WTC11 (cell line): ENCODE measurements at regions not wholly inside any gene's neighbourhood (a gene's known extent, or its start where the extent isn't known, plus 50 kb on each side); places are given as distances from the start of the nearest gene placed in this dataset.
A peak's percentile ranks its signal among the peaks of the same experiment; 100 is the strongest.

Experiments used
- ATAC-seq: fragments of 200-7000 bp; cut with Tn5 transposase; 2 replicates; pipeline ENCODE4 v1.10.0; 2021; ENCODE audit warnings: mild to moderate bottlenecking, moderate library complexity
- CTCF ChIA-PET: fragments of 300-600 bp; sonication (Branson Sonifier 250); formaldehyde crosslinking; loops from one replicate; lab custom pipeline; 2021; ENCODE audit warnings: antibody characterized with exemption; lab: Charles Lee
- POLR2A ChIA-PET: fragments of 350-600 bp; sonication (Branson Sonifier 250); formaldehyde crosslinking; loops from one replicate; lab custom pipeline; 2021; ENCODE audit warnings: antibody characterized with exemption; lab: Charles Lee
- DNase-seq: peaks from one replicate; pipeline ENCODE4 v3.0.0; 2021; ENCODE audit warnings: low spot score
- H3K27ac Mint-ChIP-seq: 2 replicates; pipeline ENCODE4 v1.8.0; 2021; ENCODE audit warnings: mixed read lengths
- H3K27me3 Mint-ChIP-seq: 2 replicates; pipeline ENCODE4 v1.8.0; 2021; ENCODE audit warnings: low read depth, mild to moderate bottlenecking, moderate library complexity, mixed read lengths
- H3K36me3 Mint-ChIP-seq: 2 replicates; pipeline ENCODE4 v1.8.0; 2021; ENCODE audit warnings: mixed read lengths
- H3K4me1 Mint-ChIP-seq: 2 replicates; pipeline ENCODE4 v1.8.0; 2022; ENCODE audit warnings: mixed read lengths
- H3K4me3 Mint-ChIP-seq: 2 replicates; pipeline ENCODE4 v1.8.0; 2021; ENCODE audit warnings: mild to moderate bottlenecking, moderate library complexity, mixed read lengths
- H3K9me3 Mint-ChIP-seq: 2 replicates; pipeline ENCODE4 v1.8.0; 2021; ENCODE audit warnings: mixed read lengths
- CBFB ChIP-seq: sonication (generic); formaldehyde crosslinking; IDR thresholded peaks from 2 replicates; pipeline ENCODE4 v1.8.1; 2022; ENCODE audit warnings: mild to moderate bottlenecking, low read depth, missing genetic modification reagents
- CREB1 ChIP-seq: sonication (generic); formaldehyde crosslinking; IDR thresholded peaks from 2 replicates; pipeline ENCODE4 v1.8.0; 2023; ENCODE audit warnings: mild to moderate bottlenecking, missing genetic modification reagents
- ESRRA ChIP-seq: sonication (generic); formaldehyde crosslinking; IDR thresholded peaks from 2 replicates; pipeline ENCODE4 v1.8.1; 2022; ENCODE audit warnings: mild to moderate bottlenecking, missing genetic modification reagents, borderline replicate concordance
- GRHL2 ChIP-seq: fragments of 250-450 bp; sonication (Bioruptor Pico); IDR thresholded peaks from 2 replicates; pipeline ENCODE4 v1.8.0; 2022; ENCODE audit warnings: mild to moderate bottlenecking, moderate library complexity; ENCODE audit not compliant: insufficient replicate concordance, severe bottlenecking
- IRF1 ChIP-seq: sonication (generic); formaldehyde crosslinking; IDR thresholded peaks from 2 replicates; pipeline ENCODE4 v1.8.0; 2023; ENCODE audit warnings: missing genetic modification reagents
- JUN ChIP-seq: sonication (generic); formaldehyde crosslinking; IDR thresholded peaks from 2 replicates; pipeline ENCODE4 v1.8.0; 2023; ENCODE audit warnings: mild to moderate bottlenecking, missing genetic modification reagents
- MYBL2 ChIP-seq: sonication (generic); formaldehyde crosslinking; IDR thresholded peaks from 2 replicates; pipeline ENCODE4 v1.8.1; 2023; ENCODE audit warnings: mild to moderate bottlenecking, moderate library complexity, missing genetic modification reagents
- NR2C2 ChIP-seq: sonication (generic); formaldehyde crosslinking; IDR thresholded peaks from 2 replicates; pipeline ENCODE4 v1.8.0; 2022; ENCODE audit warnings: mild to moderate bottlenecking, missing genetic modification reagents
- PRRX2 ChIP-seq: fragments of 250-450 bp; sonication (Bioruptor Pico); IDR thresholded peaks from 2 replicates; pipeline ENCODE4 v1.8.0; 2021; ENCODE audit warnings: mild to moderate bottlenecking
- SP1 ChIP-seq: sonication (generic); formaldehyde crosslinking; conservative IDR thresholded peaks from 2 replicates; pipeline ENCODE4 v1.8.1; 2022; ENCODE audit warnings: missing genetic modification reagents
- STAT6 ChIP-seq: sonication (generic); formaldehyde crosslinking; conservative IDR thresholded peaks from 2 replicates; pipeline ENCODE4 v1.8.1; 2023; ENCODE audit warnings: mild to moderate bottlenecking, low read depth, missing genetic modification reagents, moderate library complexity
- ZBTB43 ChIP-seq: sonication (generic); formaldehyde crosslinking; IDR thresholded peaks from 2 replicates; pipeline ENCODE4 v1.8.1; 2023; ENCODE audit warnings: mild to moderate bottlenecking, missing genetic modification reagents
- ZNF317 ChIP-seq: sonication (generic); formaldehyde crosslinking; IDR thresholded peaks from 2 replicates; pipeline ENCODE4 v1.8.1; 2023; ENCODE audit warnings: low read depth, mild to moderate bottlenecking, moderate library complexity, missing genetic modification reagents, borderline replicate concordance
- ZSCAN18 ChIP-seq: fragments of 250-450 bp; sonication (Bioruptor Pico); IDR thresholded peaks from 2 replicates; pipeline ENCODE4 v2.1.2; 2022; ENCODE audit warnings: mild to moderate bottlenecking, moderate library complexity
- TF ChIP-seq, protein P1 (sequence below): sonication (generic); formaldehyde crosslinking; IDR thresholded peaks from 2 replicates; pipeline ENCODE4 v1.8.0; 2022; ENCODE audit warnings: mild to moderate bottlenecking, missing genetic modification reagents
- TF ChIP-seq, protein P2 (sequence below): fragments of 250-450 bp; sonication (Bioruptor Pico); IDR thresholded peaks from 2 replicates; pipeline ENCODE4 v1.9.0; 2021; ENCODE audit warnings: moderate library complexity, mild to moderate bottlenecking, inconsistent platforms, borderline replicate concordance

DNA sequence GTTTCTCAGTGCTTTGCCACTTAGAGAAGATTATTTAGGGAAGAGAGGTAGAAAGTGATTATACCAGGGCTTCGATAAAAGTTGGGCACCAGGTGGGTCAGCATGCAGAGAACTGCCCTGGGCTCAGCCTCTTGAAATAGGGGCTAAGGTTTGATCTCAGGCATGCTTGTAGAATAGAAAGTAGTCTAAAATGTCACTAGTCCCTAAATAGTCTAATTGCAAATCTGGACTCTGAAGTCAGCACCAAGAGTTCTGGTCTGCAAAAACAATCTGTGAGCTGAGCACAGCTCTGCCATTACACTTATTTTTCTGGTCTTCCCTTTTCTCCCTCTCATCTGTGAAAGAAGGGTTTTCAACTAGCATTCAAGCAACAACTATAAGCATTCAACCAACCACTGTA, 248.0 kb downstream of the SMARCA2 start:
- no peak for ATAC-seq
- H3K27ac Mint-ChIP-seq, result no peak overlapping the region
- no peak overlapping the region for H3K4me3 Mint-ChIP-seq
- no peak for DNase-seq
- peaks cover 13% of the 10 kb centered on the region for H3K9me3 Mint-ChIP-seq
- POLR2A ChIA-PET, result no interaction called here
- peaks cover 13% of the 10 kb centered on the region for H3K36me3 Mint-ChIP-seq
- H3K27me3 Mint-ChIP-seq, result no peaks in the 10 kb centered on the region; the same call in 1 of the 2 replicates
- CTCF ChIA-PET, result interaction anchor here (1.2 kb wide), 1 partner anchor 22 kb away, joined by 4 read pairs; no protein-coding TSS in a partner anchor
- peaks cover 22% of the 10 kb centered on the region for H3K4me1 Mint-ChIP-seq
- TF ChIP-seq, protein P1, sequence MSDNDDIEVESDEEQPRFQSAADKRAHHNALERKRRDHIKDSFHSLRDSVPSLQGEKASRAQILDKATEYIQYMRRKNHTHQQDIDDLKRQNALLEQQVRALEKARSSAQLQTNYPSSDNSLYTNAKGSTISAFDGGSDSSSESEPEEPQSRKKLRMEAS (CRISPR knock-in tag), result no peak
- TF ChIP-seq ESRRA (no peak), NR2C2 (CRISPR knock-in tag) (no peak), CBFB (CRISPR knock-in tag) (no peak), SP1 (CRISPR knock-in tag) (no peak), CREB1 (CRISPR knock-in tag) (no peak), ZSCAN18 (no peak), MYBL2 (CRISPR knock-in tag) (no peak), JUN (CRISPR knock-in tag) (no peak)
- TF ChIP-seq, protein P2, sequence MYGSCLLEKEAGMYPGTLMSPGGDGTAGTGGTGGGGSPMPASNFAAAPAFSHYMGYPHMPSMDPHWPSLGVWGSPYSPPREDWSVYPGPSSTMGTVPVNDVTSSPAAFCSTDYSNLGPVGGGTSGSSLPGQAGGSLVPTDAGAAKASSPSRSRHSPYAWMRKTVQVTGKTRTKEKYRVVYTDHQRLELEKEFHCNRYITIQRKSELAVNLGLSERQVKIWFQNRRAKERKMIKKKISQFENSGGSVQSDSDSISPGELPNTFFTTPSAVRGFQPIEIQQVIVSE (CRISPR knock-in tag), result no peak

DNA sequence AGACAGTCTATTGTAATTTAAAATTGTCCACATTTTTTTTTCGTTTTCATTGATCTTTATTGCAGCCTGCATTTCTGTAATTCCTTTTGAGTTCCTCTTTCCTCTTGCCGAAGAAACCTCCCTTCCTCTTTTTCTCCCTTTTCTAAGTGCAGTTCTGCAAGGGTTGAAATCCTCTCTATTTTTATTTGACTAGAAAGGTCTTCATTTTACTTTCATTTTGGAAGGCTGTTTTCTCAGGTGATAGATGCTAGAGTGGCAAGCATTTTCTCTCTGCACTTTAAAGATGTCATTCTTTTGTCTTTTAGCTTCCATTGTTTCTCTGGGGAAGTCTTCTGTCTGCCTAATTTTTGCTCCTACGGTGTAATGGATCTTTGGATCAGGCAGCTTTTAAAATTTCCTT, 248.5 kb downstream of the SMARCA2 start:
- DNase-seq (no peak), ATAC-seq (no peak)
- TF ChIP-seq ZNF317 (peak; percentile 91), CBFB (CRISPR knock-in tag) (no peak)
- CTCF ChIA-PET, result interaction anchor here (1.2 kb wide), 1 partner anchor 22 kb away, joined by 4 read pairs; no protein-coding TSS in a partner anchor
- H3K27me3 Mint-ChIP-seq, result no peaks in the 10 kb centered on the region; the same call in 1 of the 2 replicates
- peaks cover 13% of the 10 kb centered on the region for H3K36me3 Mint-ChIP-seq
- no peak overlapping the region for H3K27ac Mint-ChIP-seq
- H3K9me3 Mint-ChIP-seq, result peaks cover 13% of the 10 kb centered on the region
- H3K4me1 Mint-ChIP-seq, result peaks cover 26% of the 10 kb centered on the region
- POLR2A ChIA-PET, result no interaction called here
- H3K4me3 Mint-ChIP-seq, result no peak overlapping the region

- Mint-ChIP-seq H3K4me3 (no peak overlapping the region), H3K9me3 (peaks cover 13% of the 10 kb centered on the region)
- POLR2A ChIA-PET, result no interaction called here
These were observed 248.9 kb downstream of the SMARCA2 start for GRCh38 chr9:2264081-2264480.

More at GRCh38 chr9:2264081-2264480, 248.9 kb downstream of the SMARCA2 start:
- CTCF ChIA-PET, result no interaction called here
- DNase-seq, result no peak
- no peak for ATAC-seq
- H3K36me3 Mint-ChIP-seq, result peaks cover 13% of the 10 kb centered on the region
- H3K27ac Mint-ChIP-seq, result no peak overlapping the region
- TF ChIP-seq IRF1 (CRISPR knock-in tag), result no peak
- no peak for TF ChIP-seq ZBTB43 (CRISPR knock-in tag)
- no peak for TF ChIP-seq GRHL2 (CRISPR knock-in tag)
- TF ChIP-seq STAT6 (CRISPR knock-in tag), result no peak
- TF ChIP-seq ZNF317, result no peak
- no peak for TF ChIP-seq PRRX2 (CRISPR knock-in tag)
- H3K4me1 Mint-ChIP-seq, result peaks cover 26% of the 10 kb centered on the region
- no peaks in the 10 kb centered on the region; the same call in 1 of the 2 replicates for H3K27me3 Mint-ChIP-seq
